GM03348 (cell line): ENCODE measurements at regions not wholly inside any gene's neighbourhood (a gene's known extent, or its start where the extent isn't known, plus 50 kb on each side); places are given as distances from the start of the nearest gene placed in this dataset.

Source experiments
- DNase-seq: peaks from one replicate; pipeline ENCODE4 v3.0.0; 2012; ENCODE audit warnings: low spot score

DNA sequence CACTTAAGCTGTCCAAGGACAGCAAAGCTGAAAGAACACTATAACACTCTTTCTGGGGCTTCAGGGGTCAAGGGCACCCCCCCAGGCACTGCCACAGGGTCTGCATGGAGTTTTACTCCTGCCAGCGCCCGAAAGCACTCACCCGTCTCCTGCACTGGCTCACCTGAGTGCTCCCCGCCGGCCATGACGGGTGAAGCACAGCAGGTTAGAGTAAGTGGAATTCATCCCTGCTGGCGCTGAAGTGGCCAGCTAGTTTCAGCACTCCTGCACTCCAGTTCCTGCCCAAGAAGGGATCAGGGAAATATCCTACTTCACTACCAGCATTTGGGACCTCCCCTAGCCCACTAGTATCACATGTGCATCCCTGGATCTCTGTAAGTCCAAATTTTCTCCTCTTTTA, 516.0 kb downstream of the ZNF608 start:
- no peak for DNase-seq

DNA sequence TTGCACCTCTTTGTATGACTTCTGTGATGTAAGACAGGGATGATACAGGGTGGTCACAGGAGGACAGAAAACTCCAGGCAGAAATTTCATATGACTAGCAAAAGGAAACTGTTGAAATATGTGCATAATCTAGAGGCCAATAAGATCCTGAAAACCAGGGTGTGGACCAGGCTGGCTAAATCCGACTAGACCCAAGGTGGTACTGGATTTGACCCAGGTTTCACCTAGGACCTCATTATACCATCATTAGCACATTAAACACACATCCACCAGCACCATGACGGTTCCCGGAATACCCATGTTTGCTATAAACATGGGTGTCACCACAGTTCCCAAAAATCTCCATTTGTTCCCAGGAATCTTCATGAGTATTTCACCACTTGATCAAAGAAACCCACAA, 517.1 kb downstream of the ZNF608 start:
- DNase-seq = no peak

DNA sequence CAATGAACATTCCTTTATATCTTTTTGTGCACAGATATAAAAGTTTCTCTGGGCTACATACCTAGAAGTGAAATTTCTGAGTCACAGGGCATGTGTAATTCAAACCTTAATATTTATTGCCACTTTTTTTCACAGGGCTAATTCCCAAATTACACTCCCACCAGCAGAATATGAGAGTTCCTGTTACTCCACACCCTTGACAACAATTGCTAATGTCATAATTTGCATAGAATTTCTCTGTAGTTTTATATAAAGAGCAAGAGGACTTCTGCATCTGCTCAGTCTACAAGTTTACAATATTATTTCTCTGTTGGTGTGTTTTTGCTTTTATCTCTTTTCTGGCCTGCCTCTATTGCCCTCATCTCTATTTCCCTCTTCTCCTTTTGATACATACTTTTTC, 518.5 kb downstream of the ZNF608 start:
- no peak for DNase-seq

DNA sequence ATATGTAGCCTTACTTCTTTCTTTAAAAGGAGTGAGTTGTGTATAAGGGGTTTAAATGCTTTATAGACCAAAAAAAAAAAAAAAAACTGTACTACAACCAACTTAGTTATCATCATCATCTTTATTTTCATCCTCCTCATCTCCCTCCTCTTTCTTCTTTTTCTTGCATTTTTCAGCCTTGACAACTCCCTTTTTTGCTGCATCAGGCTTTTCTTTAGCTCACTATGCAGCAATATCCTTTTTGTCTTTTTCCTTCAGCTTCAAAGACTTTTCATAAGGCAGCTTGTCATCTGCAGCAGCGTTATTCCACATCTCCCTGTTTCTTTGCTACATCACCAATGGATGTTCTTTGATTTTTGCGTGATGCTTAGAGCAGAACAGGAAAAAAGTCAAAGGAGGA, 526.0 kb downstream of the ZNF608 start:
- DNase-seq = no peak

DNA sequence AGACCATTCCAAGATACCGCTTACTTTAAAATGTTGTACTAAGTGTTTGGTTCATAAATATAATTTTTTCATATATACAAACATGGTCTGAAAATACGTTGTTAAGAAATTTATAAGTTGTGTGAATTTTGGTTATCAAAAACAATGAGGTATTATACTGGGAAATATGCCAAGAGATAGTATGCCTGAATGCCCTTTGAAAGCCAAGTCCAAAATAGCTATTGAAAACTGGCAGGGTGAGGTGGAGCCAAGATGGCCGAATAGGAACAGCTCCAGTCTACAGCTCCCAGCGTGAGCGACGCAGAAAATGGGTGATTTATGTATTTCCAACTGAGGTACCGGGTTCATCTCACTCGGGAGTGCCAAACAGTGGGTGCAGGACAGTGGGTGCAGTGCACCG, 533.5 kb downstream of the ZNF608 start:
- no peak for DNase-seq

DNA sequence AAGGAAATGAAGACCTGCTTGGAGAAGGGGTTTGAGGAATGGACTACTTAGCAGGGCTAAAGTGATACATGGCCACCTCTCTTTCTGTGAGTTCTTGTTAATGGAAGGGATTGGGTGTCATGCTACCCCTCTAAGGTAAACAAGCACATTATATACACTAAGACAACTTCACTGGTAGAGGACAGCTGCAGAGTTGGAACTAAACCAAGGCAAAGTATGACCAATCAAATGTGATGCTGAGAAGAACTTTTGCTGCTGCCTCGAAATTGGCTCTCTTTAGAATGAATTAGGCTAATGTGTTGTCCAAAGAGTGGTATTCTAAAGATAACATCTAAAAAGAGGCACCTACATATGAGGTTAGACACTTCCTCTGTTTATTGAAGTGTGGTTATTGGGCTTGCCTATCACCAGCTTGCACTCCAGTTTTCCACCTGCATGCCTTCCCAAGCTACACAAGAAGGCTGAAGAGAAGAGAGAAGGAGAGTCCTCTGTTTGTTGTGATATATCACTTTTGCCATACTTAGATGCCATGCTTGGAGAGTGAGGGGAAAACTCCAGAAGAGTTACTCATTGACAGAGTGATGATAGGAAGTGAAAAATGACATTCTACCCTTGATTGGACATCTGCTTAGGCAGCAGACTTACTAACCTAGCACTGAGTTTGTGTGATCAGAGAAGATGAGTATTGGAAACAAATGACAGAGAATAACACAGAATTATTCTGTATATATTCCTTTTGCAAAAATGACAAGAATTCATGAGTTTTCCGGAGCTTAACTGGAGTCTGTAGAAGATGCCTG, 536.1 kb downstream of the ZNF608 start:
- DNase-seq = no peak

DNA sequence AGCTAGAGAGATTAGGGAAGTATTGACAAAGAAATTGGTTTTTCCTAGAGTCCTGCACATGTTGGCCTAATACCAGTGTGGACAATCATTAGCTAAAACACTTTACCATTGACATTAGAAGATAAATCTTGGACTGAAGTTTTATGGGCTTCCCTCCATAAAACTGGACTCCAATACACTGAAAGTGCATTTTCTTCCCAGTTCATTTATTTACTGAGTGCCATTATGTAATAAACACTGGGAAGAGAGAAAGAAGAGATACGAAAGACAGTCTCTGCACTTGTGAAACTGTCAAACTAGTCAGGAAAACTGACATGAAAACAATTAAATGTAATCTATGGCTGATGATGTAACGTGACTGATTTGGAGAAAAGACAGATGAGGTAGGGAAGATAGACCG, 539.3 kb downstream of the ZNF608 start:
- no peak for DNase-seq

DNA sequence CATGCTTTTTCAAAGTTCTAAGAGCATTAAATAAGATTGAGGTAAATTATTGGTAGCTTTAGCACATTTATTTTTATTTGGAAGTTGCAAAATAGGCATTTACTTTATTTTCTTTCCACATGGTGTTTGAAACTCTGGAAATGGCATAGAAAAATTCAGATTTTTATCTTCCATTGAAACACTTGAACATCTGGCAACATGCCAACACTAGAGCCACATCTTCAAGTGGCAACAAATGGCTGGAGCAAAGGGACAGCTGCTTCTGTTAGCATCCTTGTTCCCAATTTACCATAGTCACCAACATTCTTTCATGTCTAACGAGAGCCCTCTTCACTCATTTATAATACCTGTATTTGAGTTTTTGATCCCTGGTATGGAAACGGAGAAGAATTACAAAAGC, 539.9 kb downstream of the ZNF608 start:
- DNase-seq = no peak

DNA sequence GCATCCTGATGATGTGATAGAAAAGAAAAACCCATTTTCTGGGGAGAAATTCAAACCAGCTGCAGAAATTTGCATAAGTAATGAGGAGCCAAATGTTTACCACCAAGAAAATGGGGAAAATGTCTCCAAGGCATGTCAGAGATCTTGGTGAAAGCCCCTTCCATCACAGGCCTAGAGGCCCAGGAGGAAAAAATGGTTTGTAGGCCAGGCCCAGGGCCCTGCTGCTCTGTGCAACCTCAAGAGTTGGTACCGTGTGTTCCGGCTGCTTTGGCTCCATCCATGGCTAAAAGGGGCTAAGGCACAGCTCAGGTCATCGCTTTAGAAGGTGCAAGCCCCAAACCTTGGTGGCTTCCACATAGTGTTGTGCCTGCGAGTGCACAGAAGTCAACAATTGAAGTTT, 543.1 kb downstream of the ZNF608 start:
- no peak for DNase-seq

DNA sequence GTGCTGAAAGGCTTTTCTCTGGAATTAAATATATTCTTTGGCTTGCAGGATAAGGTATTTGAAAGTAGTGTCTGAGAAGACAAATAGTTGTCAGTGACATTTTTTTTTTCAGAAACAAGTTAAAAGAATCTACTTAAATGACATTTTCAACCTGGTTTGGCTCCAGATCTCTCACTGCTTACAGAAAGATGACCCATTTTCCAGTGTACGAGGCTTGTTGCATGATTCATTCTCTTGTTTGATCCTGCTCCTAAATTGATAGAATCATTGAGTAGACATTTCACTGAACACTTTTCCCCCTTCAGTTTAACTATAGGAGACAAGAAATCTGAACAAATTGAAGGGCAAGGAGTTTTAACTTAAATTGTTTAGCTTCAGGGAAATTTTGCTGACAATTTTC, 546.1 kb downstream of the ZNF608 start:
- no peak for DNase-seq

DNA sequence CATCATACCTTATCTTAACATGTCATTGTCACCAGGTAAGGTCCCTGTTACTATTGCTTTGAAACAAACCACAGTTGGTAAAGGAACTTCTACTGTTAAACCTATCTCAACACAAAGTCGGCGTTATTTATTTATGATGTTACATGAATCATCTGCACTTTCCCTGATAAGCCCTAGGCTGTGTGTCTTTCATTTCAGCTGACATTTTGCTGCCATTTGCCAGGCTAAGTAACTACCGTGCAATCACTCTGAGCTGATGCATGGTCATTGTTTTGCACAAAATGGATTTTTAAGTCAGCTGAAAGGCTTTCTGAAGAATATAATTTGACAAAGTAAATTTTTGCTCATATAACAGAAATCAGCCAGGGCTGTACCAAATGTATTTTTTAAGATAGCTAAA, 546.5 kb downstream of the ZNF608 start:
- no peak for DNase-seq

DNA sequence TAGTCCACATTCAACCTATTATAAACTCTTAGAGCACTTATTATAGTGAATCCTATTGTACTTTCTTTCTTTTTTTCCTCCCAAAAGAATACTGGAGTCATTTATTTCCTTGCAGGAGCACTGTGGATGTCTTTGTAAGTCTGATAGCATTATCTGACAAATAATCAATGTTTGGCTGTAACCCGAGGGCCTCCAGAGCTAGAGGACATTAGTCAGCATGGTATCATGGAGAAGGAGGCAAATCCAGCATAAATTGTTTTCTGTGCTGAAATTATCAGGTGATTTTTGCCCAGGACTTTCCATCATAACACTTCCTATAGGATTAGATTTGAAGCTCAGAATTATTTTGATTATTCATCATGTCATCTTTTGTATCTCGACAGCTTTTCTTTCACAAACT, 551.0 kb downstream of the ZNF608 start:
- DNase-seq = no peak

DNA sequence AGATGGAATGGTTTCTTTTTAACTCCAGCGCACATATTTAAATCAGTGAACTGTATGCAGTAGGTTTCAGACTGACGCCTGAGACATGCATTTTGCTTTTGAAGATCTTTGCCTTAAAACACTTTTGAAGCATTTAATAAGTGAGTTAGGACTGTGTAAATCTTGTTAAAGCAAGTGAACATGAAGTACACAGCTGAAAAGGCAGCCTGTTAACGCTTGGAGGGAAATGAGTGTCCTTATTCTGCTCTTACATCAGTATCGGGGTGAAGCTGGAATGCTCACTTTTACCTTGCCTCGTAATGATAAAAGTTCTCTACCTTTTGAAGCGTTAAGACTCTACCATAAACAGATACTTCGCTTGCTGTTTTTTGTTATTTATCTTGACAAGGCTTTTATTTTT, 552.2 kb downstream of the ZNF608 start:
- DNase-seq = no peak

DNA sequence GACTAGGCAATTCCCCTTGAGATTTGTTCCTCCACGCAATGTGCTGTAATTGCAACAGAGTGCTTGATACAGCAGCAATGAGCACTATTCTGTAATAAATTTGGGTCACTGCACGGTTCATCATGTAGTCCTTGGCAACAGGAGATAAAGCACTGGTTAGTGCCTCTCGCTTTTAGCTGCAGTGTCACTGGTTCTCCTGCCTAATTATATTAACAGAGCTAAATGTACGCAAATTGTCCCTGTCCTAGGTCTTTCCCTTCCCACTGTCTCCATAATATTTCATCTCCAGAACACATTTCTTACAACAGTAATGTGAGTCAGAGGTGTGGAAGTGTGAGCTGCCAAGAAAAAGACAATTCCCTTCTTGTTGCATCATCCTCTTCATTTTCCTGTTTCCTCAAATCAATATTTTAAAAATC, 553.1 kb downstream of the ZNF608 start:
- DNase-seq = peak; percentile 38

DNA sequence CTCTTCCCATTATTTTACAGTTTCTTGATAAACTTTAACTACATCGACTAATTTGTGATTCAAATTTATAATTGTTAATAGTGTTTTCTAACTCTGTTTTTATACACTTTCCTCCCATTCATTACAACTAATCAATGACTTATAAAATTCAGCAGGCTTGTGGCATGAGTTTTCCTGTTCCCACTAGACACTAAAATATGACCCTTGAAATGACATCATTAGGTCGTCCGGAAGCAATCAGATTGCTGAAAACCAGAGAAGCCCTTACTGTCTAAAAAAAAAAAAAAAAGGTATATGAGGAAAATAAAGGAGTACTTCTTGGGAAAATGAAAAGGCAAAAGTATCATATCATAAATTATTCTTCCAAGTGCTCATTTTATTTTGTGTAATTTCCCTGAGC, 553.7 kb downstream of the ZNF608 start:
- no peak for DNase-seq

DNA sequence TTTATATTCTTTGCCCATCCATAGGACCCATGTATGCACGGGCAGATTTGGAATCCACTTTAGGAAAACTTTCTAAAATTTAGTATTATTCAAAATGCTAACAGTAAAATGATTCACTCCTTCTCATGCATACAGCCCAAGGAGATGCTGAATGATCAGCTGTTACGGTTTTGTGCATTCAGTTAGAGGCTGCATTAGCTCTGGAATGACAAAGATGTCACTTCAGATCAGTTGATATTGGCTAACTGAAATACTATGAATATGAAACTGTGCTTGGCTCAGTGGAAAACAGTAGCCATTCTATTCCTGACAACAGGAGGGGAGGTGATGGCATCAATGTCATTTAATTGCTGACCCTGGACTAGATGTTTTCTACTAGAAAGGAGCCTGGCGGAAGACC, 560.7 kb downstream of the ZNF608 start:
- no peak for DNase-seq

DNA sequence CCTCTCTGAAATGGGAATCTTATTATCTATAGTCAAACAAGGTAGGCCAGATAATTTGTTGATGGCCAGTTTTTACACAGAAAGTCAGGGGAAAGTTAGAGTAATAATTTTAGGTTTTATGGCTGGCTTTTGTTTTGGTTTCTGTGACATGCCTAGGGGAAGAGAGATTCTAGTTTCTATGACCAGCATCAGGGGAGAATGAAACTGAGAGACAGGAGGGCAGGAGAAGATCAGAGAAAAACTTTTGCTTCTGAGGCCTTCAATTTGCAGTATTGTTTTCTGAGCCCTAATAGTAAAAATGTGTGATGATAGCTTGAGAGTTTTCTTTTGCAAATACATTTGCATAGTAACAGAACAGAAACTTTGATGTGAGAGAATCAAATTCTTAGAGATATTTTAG, 564.3 kb downstream of the ZNF608 start:
- DNase-seq = no peak

DNA sequence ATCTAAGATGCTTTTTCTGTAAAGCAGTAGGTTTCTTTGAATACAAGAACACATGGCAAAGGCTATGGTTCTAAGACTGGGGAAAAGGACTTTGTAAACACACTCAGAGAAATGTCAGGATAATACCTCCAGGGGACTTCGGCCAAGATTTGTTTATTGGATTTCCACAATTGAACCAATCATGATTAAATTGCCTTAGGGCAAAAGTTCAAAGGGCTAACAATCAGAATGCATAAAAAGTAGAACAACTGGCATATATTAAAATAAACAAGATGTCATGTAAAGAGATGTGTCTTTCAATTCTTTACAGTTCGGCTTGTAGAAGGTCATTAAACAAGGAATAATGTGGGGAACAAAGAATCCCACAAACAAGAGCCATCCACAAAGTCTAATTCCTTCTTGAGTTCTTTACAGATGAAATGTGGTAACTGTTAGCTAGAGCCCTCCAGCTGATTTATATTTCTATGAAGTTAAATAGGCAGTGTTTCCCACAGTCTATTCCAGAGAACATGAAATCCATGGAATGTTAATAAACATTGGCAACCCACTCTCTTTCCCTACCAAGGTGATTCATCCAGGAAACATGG, 565.5 kb downstream of the ZNF608 start:
- no peak for DNase-seq

DNA sequence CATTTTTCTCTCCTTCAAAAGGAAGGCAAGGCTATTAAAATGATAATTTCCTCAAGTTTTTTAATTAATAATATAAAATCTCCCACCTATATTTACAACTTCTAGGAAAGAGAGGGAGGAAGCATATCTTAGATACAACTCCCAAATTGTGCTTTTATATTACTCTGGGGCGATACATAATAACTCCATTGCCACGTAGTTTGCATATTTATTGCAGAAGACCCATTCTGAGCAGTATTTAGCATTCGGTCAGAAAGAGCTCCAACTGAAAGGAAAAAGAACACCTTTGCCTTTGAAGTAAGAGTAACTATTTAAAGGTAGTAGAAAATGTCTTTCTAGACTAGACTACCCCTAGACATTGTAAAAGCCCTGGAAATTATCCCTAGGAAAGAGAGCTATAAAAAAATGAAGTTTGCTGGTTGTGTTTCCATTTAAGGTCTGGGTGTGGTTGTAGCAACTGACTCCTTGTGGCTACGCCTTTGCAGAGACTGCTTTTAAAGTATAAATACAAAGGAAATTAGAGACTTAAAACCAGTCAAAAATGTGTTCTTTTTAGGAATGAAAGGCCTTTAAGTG, 566.1 kb downstream of the ZNF608 start:
- no peak for DNase-seq

DNA sequence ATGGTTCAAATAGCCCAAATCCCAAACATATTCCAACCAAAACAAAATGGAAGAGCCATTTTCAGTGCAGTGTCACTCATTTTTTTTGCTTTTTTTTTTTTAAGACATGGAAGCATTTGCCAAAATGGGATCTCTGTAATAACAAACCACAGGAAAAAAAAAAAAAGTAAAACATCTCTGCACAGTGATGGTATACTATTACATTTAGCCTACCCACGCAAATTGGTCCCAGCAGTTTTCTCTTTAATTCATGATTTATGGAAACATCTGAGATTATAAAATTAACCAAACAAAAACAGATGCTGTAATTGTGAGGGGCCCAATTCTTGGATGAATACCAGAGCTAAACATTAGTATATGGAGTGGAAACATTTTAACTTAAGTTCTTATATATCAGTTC, 566.6 kb downstream of the ZNF608 start:
- no peak for DNase-seq

DNA sequence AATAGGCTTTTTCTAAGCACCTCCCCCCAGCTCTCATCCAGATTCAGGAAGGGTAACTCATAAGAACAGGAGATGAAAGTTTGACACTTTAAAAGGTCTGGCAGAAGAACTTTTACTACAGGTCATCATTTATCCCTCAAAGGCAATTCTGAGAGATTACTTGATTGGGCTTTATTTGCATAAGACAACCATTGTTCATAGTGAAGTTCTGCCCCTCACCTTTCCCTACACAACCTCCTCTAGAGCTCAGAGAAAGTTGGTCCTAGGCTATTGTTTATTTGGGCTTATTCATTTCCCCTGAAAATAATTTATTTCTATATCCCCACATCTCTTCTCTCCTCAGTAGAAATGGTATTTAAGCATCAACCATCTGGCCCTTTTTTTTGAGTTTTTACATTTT, 568.4 kb downstream of the ZNF608 start:
- DNase-seq = no peak

DNA sequence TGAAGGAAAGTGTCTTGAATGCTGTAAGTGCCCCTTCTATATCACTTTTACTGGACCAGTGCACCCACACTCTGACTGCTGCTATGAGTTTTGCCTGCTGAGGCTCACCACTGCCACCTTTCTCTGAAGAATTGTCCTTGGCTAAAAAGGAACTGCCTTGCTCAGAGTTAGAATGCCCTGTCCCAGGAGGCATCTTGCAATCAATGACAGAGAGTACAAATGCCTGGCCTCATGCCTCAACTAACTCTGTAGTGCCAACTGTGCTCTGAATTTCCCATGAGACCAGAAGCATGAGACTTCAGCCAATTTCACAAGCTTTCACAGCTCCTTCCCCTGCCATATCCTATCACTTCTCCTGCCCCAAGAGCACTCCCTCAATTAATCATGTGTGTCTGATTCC, 569.7 kb downstream of the ZNF608 start:
- no peak for DNase-seq

DNA sequence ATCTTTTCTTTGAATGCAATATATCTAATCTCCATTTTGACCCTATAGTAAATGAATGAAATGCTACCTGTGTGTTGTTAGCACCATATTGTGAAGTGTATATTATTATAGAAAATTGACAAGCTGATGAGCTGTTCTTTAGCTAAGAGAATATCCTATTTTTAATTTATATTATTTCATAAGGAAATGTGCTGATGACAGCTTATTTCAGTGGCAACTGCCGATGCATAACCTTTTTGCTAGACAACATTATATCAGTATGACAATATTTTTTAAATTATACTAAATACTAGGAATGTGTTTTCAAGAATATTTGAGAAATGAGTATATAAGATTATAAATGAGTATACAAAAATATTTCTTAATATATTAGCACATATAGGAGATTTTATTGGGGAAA, 573.1 kb downstream of the ZNF608 start:
- no peak for DNase-seq
